NB4 (cell line): ENCODE measurements at regions not wholly inside any gene's neighbourhood (a gene's known extent, or its start where the extent isn't known, plus 50 kb on each side); places are given as distances from the start of the nearest gene placed in this dataset.

Source experiments
- DNase-seq: peaks from one replicate; pipeline ENCODE4 v3.0.0; 2010; ENCODE audit warnings: low read depth
- H3K4me3 ChIP-seq: one replicate; pipeline ENCODE4 v1.5.1; 2011; ENCODE audit warnings: mild to moderate bottlenecking, low read depth, low read length, moderate library complexity
- MYC ChIP-seq: IDR thresholded peaks from 2 replicates; pipeline ENCODE4 v1.6.1; 2011; ENCODE audit warnings: low read depth, low read length
- POLR2A ChIP-seq: IDR thresholded peaks from 2 replicates; pipeline ENCODE4 v1.6.1; 2011; ENCODE audit warnings: mild to moderate bottlenecking; ENCODE audit not compliant: insufficient read length; ENCODE audit errors: extremely low read depth
- TF ChIP-seq, protein P1 (sequence below): IDR thresholded peaks from one replicate; pipeline ENCODE4 v1.5.1; 2012; ENCODE audit warnings: low read depth, low read length
- TF ChIP-seq, protein P2 (sequence below): IDR thresholded peaks from 2 replicates; pipeline ENCODE4 v1.6.1; 2011; ENCODE audit warnings: low read depth, low read length

DNA sequence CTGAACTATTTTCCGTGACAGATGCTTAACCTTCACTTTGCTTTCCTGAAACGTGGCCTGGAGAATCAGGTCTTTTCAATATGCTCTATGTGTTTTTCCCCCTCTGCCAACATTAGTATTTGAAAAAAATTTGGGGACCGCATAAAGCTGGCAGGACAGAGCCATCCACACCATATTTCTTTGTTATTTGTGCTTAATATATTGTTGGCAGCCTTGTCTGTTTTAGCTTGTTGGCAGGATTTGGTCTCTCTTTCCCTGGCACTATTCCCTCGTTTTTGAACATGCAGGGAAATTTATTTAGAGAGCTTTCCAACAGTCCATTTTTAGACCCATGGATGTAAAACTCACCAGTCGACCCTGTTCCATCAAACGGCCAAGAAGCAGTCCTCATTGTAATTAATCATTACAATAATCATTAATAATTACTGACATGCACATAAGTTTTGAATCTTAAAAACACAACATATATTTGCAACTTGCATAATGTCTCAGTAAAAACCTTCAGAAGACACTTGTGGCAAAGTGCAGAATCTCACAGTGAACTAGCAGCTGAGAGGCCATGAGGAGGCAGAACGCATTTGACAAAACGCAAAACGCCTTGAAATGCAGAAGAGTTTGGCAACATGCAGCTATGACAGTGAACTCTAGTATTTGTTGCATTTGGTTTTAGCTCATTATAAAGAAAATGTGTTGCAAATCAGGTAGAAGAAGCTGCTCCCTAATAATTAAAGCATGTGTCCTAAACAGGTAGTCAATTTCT, 514.2 kb downstream of the C6orf118 start:
- no peak overlapping the region for H3K4me3 ChIP-seq
- TF ChIP-seq, protein P1, sequence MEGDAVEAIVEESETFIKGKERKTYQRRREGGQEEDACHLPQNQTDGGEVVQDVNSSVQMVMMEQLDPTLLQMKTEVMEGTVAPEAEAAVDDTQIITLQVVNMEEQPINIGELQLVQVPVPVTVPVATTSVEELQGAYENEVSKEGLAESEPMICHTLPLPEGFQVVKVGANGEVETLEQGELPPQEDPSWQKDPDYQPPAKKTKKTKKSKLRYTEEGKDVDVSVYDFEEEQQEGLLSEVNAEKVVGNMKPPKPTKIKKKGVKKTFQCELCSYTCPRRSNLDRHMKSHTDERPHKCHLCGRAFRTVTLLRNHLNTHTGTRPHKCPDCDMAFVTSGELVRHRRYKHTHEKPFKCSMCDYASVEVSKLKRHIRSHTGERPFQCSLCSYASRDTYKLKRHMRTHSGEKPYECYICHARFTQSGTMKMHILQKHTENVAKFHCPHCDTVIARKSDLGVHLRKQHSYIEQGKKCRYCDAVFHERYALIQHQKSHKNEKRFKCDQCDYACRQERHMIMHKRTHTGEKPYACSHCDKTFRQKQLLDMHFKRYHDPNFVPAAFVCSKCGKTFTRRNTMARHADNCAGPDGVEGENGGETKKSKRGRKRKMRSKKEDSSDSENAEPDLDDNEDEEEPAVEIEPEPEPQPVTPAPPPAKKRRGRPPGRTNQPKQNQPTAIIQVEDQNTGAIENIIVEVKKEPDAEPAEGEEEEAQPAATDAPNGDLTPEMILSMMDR: no peak
- no peak for TF ChIP-seq MYC
- TF ChIP-seq POLR2A: no peak
- TF ChIP-seq, protein P2, sequence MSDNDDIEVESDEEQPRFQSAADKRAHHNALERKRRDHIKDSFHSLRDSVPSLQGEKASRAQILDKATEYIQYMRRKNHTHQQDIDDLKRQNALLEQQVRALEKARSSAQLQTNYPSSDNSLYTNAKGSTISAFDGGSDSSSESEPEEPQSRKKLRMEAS: no peak
- DNase-seq: no peak

DNA sequence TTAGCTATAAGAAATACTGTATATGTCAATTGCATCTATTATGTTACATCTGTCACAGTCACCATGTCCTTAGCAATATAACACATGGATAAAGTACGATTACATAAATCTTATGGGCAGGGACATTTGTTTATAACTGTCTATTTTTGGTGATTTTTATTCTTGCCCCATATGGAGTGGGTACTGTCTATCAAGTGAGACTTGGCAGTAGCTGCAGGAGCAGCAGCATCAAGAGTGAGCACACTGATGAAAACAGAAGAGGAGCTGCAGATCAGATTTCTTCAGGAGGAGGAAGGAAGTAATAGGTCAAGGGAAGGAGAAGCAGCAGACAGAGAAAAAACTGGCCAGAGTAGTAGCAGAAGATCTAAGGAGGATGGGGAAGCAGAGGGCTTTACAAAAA, 516.7 kb downstream of the C6orf118 start:
- DNase-seq: no peak
- TF ChIP-seq, protein P1: no peak
- TF ChIP-seq, protein P2: no peak
- TF ChIP-seq MYC (no peak), POLR2A (no peak)
- no peak overlapping the region for H3K4me3 ChIP-seq

DNA sequence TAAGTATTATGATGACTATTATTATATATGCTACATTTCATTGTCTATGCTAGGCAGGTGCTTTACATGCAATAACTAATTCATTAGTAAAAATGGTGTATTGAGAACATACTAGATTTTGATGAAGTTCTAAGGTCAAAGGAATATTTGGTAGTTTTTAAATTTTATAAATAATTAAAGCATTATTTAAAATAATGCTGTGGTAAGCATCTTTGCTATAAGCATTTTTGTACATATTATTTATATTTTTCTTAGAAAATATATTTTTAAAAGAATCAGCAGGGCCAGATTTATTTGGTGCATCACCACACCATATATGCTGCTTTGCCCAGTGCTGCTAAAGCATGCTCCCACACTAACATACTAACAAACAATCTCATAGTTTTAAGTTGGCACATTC, 517.9 kb downstream of the C6orf118 start:
- no peak for DNase-seq
- H3K4me3 ChIP-seq: no peak overlapping the region
- no peak for TF ChIP-seq MYC
- no peak for TF ChIP-seq POLR2A
- TF ChIP-seq, protein P1: no peak
- TF ChIP-seq, protein P2: no peak

DNA sequence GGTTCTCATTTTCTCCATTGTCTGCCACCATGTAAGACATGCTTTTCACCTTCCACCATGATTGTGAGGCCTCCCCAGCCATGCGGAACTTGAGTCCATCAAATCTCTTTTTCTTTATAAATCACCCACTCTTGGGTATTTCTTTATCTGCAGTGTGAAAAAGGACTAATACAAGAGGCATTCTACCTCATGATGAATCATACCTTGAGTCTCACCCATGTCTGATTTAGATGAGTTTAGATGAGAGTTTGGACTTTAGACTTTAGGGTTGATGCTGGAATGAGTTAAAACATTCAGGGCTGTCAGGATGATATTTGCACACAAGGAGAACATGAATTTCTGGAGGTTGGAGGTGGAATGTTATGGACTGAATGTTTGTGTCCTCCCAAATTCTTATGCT, 545.6 kb downstream of the C6orf118 start:
- no peak overlapping the region for H3K4me3 ChIP-seq
- TF ChIP-seq, protein P1: no peak
- TF ChIP-seq POLR2A: no peak
- TF ChIP-seq MYC: no peak
- TF ChIP-seq, protein P2: no peak
- DNase-seq: no peak

DNA sequence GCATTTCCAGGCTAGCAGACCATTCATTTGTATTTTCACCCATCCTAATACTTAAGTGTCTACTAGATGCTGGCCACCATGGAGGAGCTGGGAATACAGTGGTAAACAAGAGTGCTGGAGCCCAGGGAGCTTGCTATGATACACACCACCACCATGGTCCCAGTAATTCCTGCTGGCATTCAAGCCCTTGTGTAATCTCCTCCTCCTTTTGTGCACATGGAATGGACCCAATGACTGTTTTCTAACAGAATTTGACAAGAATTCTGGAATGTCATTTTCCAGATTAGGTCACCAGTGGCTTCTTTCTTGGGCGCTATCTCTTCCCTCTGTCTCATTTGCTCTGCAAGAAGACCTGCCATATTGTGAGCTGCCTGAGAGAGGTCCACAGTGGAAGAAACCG, 552.0 kb downstream of the C6orf118 start:
- H3K4me3 ChIP-seq: no peak overlapping the region
- DNase-seq: no peak
- TF ChIP-seq, protein P1: no peak
- TF ChIP-seq MYC: no peak
- no peak for TF ChIP-seq POLR2A
- TF ChIP-seq, protein P2: no peak
